Body of pancreas (tissue), 4 donors: ENCODE measurements at regions not wholly inside any gene's neighbourhood (a gene's known extent, or its start where the extent isn't known, plus 50 kb on each side); places are given as distances from the start of the nearest gene placed in this dataset.

Experiments
- ATAC-seq: fragments of 150-250 bp; one replicate; pipeline ENCODE4 v1.9.1; 2016
- DNase-seq, 4 donors: peaks; one replicate each; pipeline ENCODE4 v3.0.0-alpha.2; 2019
- H3K27ac ChIP-seq, 4 donors: fragments of 200-600 bp; sonication (generic); 1 replicate in 3 of 4; 2 replicates in 1 of 4; pipeline versions ENCODE4 v1.5.1 to v1.6.1; 2016 to 2019; ENCODE audit warnings: mild to moderate bottlenecking in 1 of 4, mixed read lengths in 1 of 4, moderate library complexity in 1 of 4
- H3K27me3 ChIP-seq, 2 donors: fragments of 200-600 bp; sonication (generic); one replicate each; pipeline ENCODE4 v1.6.0; 2016; ENCODE audit warnings: mild to moderate bottlenecking in 1 of 2
- H3K36me3 ChIP-seq, 2 donors: fragments of 200-600 bp; sonication (generic); replicated peaks in 1 of 2; 2 replicates each; pipeline ENCODE4 v1.5.1; 2016; ENCODE audit warnings: low read depth in 2 of 2; ENCODE audit not compliant: insufficient read depth in 1 of 2
- H3K4me1 ChIP-seq: fragments of 200-600 bp; sonication (generic); one replicate; pipeline ENCODE4 v1.6.0; 2016
- H3K4me3 ChIP-seq, 2 donors: fragments of 200-600 bp; sonication (generic); 1 replicate in 1 of 2; 2 replicates in 1 of 2; pipeline ENCODE4 v1.5.1; 2016 to 2019
- H3K9me3 ChIP-seq, 3 donors: fragments of 200-600 bp; sonication (generic); 1 replicate in 2 of 3; 2 replicates in 1 of 3; pipeline ENCODE4 v1.5.1; 2016
- CTCF ChIP-seq, 7 experiments: fragments of 450-650 bp in 4 of 7; fragments of 200-600 bp in 3 of 7; sonication (generic) in 3 of 7; IDR thresholded peaks; one replicate each; pipeline ENCODE4 v1.5.1; 2016 to 2019; ENCODE audit warnings: antibody characterized with exemption in 7 of 7
- POLR2A ChIP-seq, 3 donors: fragments of 450-650 bp; IDR thresholded peaks; one replicate each; pipeline ENCODE4 v1.6.1; 2016; ENCODE audit warnings: antibody characterized with exemption in 3 of 3, mild to moderate bottlenecking in 2 of 3
- WGBS, 2 donors: methylation state at CpG; one replicate each; pipeline ENCODE4 v1.1.5; 2017; 5-methylcytosine and 5-hydroxymethylcytosine counted together
- intact Hi-C: fragments of 100-400 bp; cut with DNase I; formaldehyde crosslinking; loops from one replicate; pipeline ENCODE4 v1.15.1; 2023

- peaks cover 6% of the 10 kb centered on the region for H3K4me1 ChIP-seq
- H3K9me3 ChIP-seq, result no peaks in the 10 kb centered on the region
- no peaks in the 10 kb centered on the region for H3K27me3 ChIP-seq
- H3K36me3 ChIP-seq, result no peaks in the 10 kb centered on the region
- no peak overlapping the region for H3K27ac ChIP-seq
- WGBS, 2 donors, result 35 to 62% methylated on average over 2 of the region's 2 CpGs
- intact Hi-C loops, result no loop called here
- DNase-seq, result no peak
- H3K4me3 ChIP-seq, result no peak overlapping the region
- no peak for ATAC-seq
- TF ChIP-seq CTCF (IDR thresholded peaks at IDR 0.05) (no peak), POLR2A (IDR thresholded peaks at IDR 0.05) (no peak)
These were observed 170.7 kb upstream of the SPRY4 start for GRCh38 chr5:142495531-142495930.

DNA sequence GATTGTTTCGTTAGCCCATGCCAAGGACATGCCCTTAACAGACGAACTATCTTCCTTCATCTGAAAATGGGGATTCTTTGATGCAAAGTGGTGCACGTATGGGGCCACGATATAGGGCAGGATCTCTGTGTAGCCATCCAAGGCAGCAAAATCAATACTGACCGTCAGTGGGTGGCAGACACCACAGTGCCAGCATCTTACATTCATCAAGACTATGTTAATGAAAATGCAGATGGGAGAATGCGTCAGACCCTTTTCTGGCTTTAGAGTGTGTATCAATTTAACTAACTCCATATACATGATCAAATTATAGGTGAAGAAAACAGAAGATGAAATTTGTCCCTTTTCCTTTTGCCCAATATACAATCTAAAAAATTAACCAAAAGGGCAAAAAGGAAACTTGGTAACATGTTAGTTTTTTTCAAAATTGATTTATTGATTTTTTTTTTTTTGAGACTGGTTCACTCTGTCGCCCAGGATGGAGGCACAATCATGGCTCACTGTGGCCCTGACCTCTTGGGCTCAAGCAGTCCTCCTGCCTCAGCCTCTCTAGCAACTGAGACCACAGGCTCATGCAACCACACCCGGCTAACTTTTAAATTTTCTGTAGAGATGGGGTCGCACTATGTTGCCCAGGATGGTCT lies 169.2 kb upstream of the SPRY4 start:
- no peak overlapping the region for H3K27ac ChIP-seq
- no peaks in the 10 kb centered on the region for H3K27me3 ChIP-seq
- DNase-seq, result no peak
- no peaks in the 10 kb centered on the region for H3K9me3 ChIP-seq
- H3K4me1 ChIP-seq, result no peaks in the 10 kb centered on the region
- TF ChIP-seq CTCF (IDR thresholded peaks at IDR 0.05) (no peak), POLR2A (IDR thresholded peaks at IDR 0.05) (no peak)
- H3K4me3 ChIP-seq, result no peak overlapping the region
- H3K36me3 ChIP-seq, result no peaks in the 10 kb centered on the region
- WGBS, 2 donors, result 74 to 83% methylated on average over 9 of the region's 9 CpGs
- intact Hi-C loops, result no loop called here
- ATAC-seq, result no peak

- Histone ChIP-seq H3K4me3 (no peak overlapping the region), H3K4me1 (no peaks in the 10 kb centered on the region), H3K27me3 (no peaks in the 10 kb centered on the region), H3K36me3 (no peaks in the 10 kb centered on the region), H3K9me3 (no peaks in the 10 kb centered on the region), H3K27ac (peak overlapping the region in 1 of 4 donors; percentile 18)
- TF ChIP-seq CTCF (IDR thresholded peaks at IDR 0.05) (no peak), POLR2A (IDR thresholded peaks at IDR 0.05) (no peak)
- intact Hi-C loops, result no loop called here
- no peak for ATAC-seq
- WGBS, 2 donors, result 41 to 50% methylated on average over 6 of the region's 6 CpGs
- DNase-seq, result no peak
These were observed 168.0 kb upstream of the SPRY4 start for GRCh38 chr5:142492781-142493281.

GRCh38 chr5:142491679-142492078 lies 166.9 kb upstream of the SPRY4 start:
- H3K9me3 ChIP-seq, result no peaks in the 10 kb centered on the region
- no peak for DNase-seq
- no peak overlapping the region for H3K4me3 ChIP-seq
- no peak for ATAC-seq
- peak overlapping the region in 1 of 4 donors; percentile 30 for H3K27ac ChIP-seq
- no peaks in the 10 kb centered on the region for H3K4me1 ChIP-seq
- H3K27me3 ChIP-seq, result no peaks in the 10 kb centered on the region
- 80 to 84% methylated on average over 8 of the region's 8 CpGs for WGBS, 2 donors
- TF ChIP-seq CTCF (IDR thresholded peaks at IDR 0.05), result no peak
- no peak for TF ChIP-seq POLR2A (IDR thresholded peaks at IDR 0.05)
- H3K36me3 ChIP-seq, result no peaks in the 10 kb centered on the region
- intact Hi-C loops, result no loop called here

DNA sequence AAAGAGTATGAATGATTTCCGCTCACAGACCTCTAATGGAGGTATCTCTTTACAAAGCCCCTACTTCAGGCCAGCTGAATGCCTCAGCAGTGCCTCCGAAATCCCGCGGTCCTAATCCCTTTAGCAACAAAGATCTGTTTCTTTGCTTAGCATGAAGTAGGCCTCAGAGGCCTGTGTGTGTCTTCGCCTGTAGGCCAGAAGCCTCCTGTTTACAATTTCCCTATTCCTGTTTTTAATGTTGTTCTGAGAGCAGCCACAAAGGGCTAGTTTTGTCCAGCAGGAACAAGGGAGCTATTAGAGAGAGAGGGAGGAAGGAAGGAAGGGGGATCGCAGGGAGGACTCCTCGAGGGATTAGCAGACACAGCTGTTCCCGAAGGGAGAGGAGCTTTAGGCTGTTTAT lies 166.4 kb upstream of the SPRY4 start:
- Histone ChIP-seq H3K27me3 (no peaks in the 10 kb centered on the region), H3K4me3 (no peak overlapping the region), H3K36me3 (no peaks in the 10 kb centered on the region), H3K4me1 (no peaks in the 10 kb centered on the region), H3K27ac (peak overlapping the region in 1 of 4 donors; percentile 30), H3K9me3 (no peaks in the 10 kb centered on the region)
- 71% methylated on average over 8 of the region's 8 CpGs for WGBS, 2 donors
- ATAC-seq (no peak), DNase-seq (no peak)
- intact Hi-C loops, result no loop called here
- TF ChIP-seq CTCF (IDR thresholded peaks at IDR 0.05) (no peak), POLR2A (IDR thresholded peaks at IDR 0.05) (no peak)
